HCT116 (cell line): ENCODE measurements at regions not wholly inside any gene's neighbourhood (a gene's known extent, or its start where the extent isn't known, plus 50 kb on each side); places are given as distances from the start of the nearest gene placed in this dataset.

ENCODE experiments used
- ATAC-seq: fragments of 200-7000 bp; cut with Tn5 transposase; 2 replicates; pipeline ENCODE4 v1.9.1; 2020; ENCODE audit warnings: mild to moderate bottlenecking, moderate library complexity
- BruUV-seq: library from RNA; stranded (reverse); fragments of 400-500 nt; replicated peaks from 2 replicates; lab custom pipeline; 2021; lab: Mats Ljungman, UMichigan
- CTCF ChIA-PET: fragments of 300-600 bp; sonication (Branson Sonifier 250); formaldehyde crosslinking; loops from one replicate; lab custom pipeline; 2021; ENCODE audit warnings: antibody characterized with exemption; lab: Charles Lee
- POLR2A ChIA-PET: fragments of 300-600, 350-600 bp; sonication (Branson Sonifier 250); formaldehyde crosslinking; loops from one replicate; lab custom pipeline; 2021; ENCODE audit warnings: antibody characterized with exemption; lab: Charles Lee
- RAD21 ChIA-PET, 2 experiments: fragments of 300-600 bp; sonication (Branson Sonifier 250); formaldehyde crosslinking; loops; one replicate each; lab custom pipeline; 2023; ENCODE audit warnings: low total read pairs in 2 of 2; ENCODE audit not compliant: uncharacterized antibody in 2 of 2, unreplicated experiment in 2 of 2, low non-redundant PET in 1 of 2; lab: Charles Lee
- DNase-seq: peaks from one replicate; pipeline ENCODE4 v3.0.0-alpha.2; 2010; ENCODE audit warnings: low read depth, low spot score
- H2AFZ ChIP-seq: fragments of 200-600 bp; shearing (Covaris generic), sonication (generic); 2 replicates; pipeline ENCODE4 v1.6.1; 2017; ENCODE audit warnings: low read depth, mixed run types, mixed read lengths, antibody characterized with exemption, low read length; ENCODE audit not compliant: poor library complexity, severe bottlenecking
- H3K27ac ChIP-seq: 2 replicates; pipeline ENCODE4 v1.5.1; 2012; ENCODE audit warnings: low read depth, low read length
- H3K27me3 ChIP-seq: fragments of 200-600 bp; sonication (generic); 2 replicates; pipeline ENCODE4 v1.6.1; 2016; ENCODE audit warnings: mixed run types, low read length, mixed read lengths; ENCODE audit not compliant: insufficient read depth
- H3K36me3 ChIP-seq, 2 experiments: fragments of 200-500 bp in 1 of 2; fragments of 200-600 bp in 1 of 2; sonication (Bioruptor generic) in 1 of 2; sonication (generic) in 1 of 2; 2 replicates each; pipeline versions ENCODE4 v1.5.1 to v1.6.1; 2014 to 2016; ENCODE audit warnings: low read length in 2 of 2, inconsistent platforms in 1 of 2, mixed read lengths in 1 of 2, mixed run types in 1 of 2; ENCODE audit not compliant: insufficient read depth in 2 of 2, control insufficient read depth in 1 of 2
- H3K4me1 ChIP-seq, 2 experiments: fragments of 200-600 bp in 1 of 2; sonication (generic) in 1 of 2; 2 replicates each; pipeline versions ENCODE4 v1.5.1 to v1.6.1; 2012 to 2017; ENCODE audit warnings: low read length in 2 of 2, inconsistent platforms in 1 of 2, mild to moderate bottlenecking in 1 of 2, mixed read lengths in 1 of 2, mixed run types in 1 of 2, moderate library complexity in 1 of 2; ENCODE audit not compliant: insufficient read depth in 2 of 2, control insufficient read depth in 1 of 2
- H3K4me2 ChIP-seq: fragments of 200-600 bp; sonication (generic); 2 replicates; pipeline ENCODE4 v1.6.1; 2017; ENCODE audit warnings: mixed run types, low read length, mixed read lengths
- H3K4me3 ChIP-seq, 2 experiments: fragments of 200-600 bp in 1 of 2; sonication (generic) in 1 of 2; replicated peaks in 1 of 2; 2 replicates each; pipeline ENCODE4 v1.5.1; 2011 to 2016; ENCODE audit warnings: low read length in 2 of 2, control low read depth in 1 of 2, low read depth in 1 of 2, mild to moderate bottlenecking in 1 of 2, mixed read lengths in 1 of 2, mixed run types in 1 of 2
- H3K79me2 ChIP-seq: fragments of 200-600 bp; sonication (generic); 2 replicates; pipeline ENCODE4 v1.6.1; 2017; ENCODE audit warnings: mild to moderate bottlenecking, mixed run types, low read length, moderate library complexity, mixed read lengths; ENCODE audit not compliant: insufficient read depth
- H3K9ac ChIP-seq: fragments of 200-600 bp; sonication (generic); 2 replicates; pipeline ENCODE4 v1.6.1; 2016; ENCODE audit warnings: low read length, mixed read lengths
- H3K9me2 ChIP-seq: fragments of 200-600 bp; sonication (generic), shearing (Covaris generic); 2 replicates; pipeline ENCODE4 v1.6.1; 2017; ENCODE audit warnings: mixed run types, mild to moderate bottlenecking, moderate library complexity; ENCODE audit not compliant: insufficient read depth
- H3K9me3 ChIP-seq, 2 experiments: fragments of 200-500 bp in 1 of 2; fragments of 200-600 bp in 1 of 2; sonication (Bioruptor generic) in 1 of 2; sonication (generic) in 1 of 2; 2 replicates each; pipeline ENCODE4 v1.6.1; 2014 to 2017; ENCODE audit warnings: low read length in 2 of 2, mixed read lengths in 2 of 2, inconsistent platforms in 1 of 2, low read depth in 1 of 2, mild to moderate bottlenecking in 1 of 2, mixed run types in 1 of 2, moderate library complexity in 1 of 2; ENCODE audit not compliant: control insufficient read depth in 1 of 2, insufficient read depth in 1 of 2
- H4K20me1 ChIP-seq: fragments of 200-600 bp; sonication (generic), shearing (Covaris generic); 2 replicates; pipeline ENCODE4 v1.6.1; 2017; ENCODE audit warnings: mixed run types, mild to moderate bottlenecking, moderate library complexity; ENCODE audit not compliant: insufficient read depth
- CEBPB ChIP-seq: IDR thresholded peaks from 2 replicates; pipeline ENCODE4 v1.6.1; 2012; ENCODE audit warnings: low read depth
- CTCF ChIP-seq, 3 experiments: fragments of 200-600 bp in 1 of 3; sonication (generic) in 1 of 3; IDR thresholded peaks in 2 of 3; conservative IDR thresholded peaks in 1 of 3; 2 replicates each; pipeline ENCODE4 v1.5.1; 2012 to 2017; ENCODE audit warnings: low read depth in 2 of 3, low read length in 2 of 3, antibody characterized with exemption in 1 of 3, borderline replicate concordance in 1 of 3, control low read depth in 1 of 3, mild to moderate bottlenecking in 1 of 3, mixed read lengths in 1 of 3, mixed run types in 1 of 3, moderate library complexity in 1 of 3; ENCODE audit not compliant: insufficient read depth in 1 of 3
- EGR1 ChIP-seq: IDR thresholded peaks from 2 replicates; pipeline ENCODE4 v1.6.1; 2012; ENCODE audit warnings: low read depth
- ELF1 ChIP-seq: IDR thresholded peaks from 2 replicates; pipeline ENCODE4 v1.6.1; 2012; ENCODE audit warnings: low read depth, borderline replicate concordance
- EZH2 ChIP-seq: fragments of 200-600 bp; sonication (generic); IDR thresholded peaks from 2 replicates; pipeline ENCODE4 v1.6.1; 2017; ENCODE audit warnings: antibody characterized with exemption, mixed run types
- FOSL1 ChIP-seq: IDR thresholded peaks from 2 replicates; pipeline ENCODE4 v1.6.1; 2012; ENCODE audit warnings: low read depth
- JUND ChIP-seq: IDR thresholded peaks from 2 replicates; pipeline ENCODE4 v1.6.1; 2012
- MAX ChIP-seq: IDR thresholded peaks from 2 replicates; pipeline ENCODE4 v1.6.1; 2012
- POLR2A ChIP-seq: IDR thresholded peaks from 2 replicates; pipeline ENCODE4 v1.7.0; 2011; ENCODE audit warnings: borderline replicate concordance; ENCODE audit not compliant: insufficient read depth, insufficient read length; ENCODE audit errors: extremely low read depth
- RAD21 ChIP-seq: IDR thresholded peaks from 2 replicates; pipeline ENCODE4 v1.6.1; 2012; ENCODE audit warnings: low read depth, mild to moderate bottlenecking
- SIN3A ChIP-seq: IDR thresholded peaks from 2 replicates; pipeline ENCODE4 v1.6.1; 2012; ENCODE audit warnings: low read depth
- SP1 ChIP-seq: IDR thresholded peaks from 2 replicates; pipeline ENCODE4 v1.6.1; 2012; ENCODE audit warnings: low read depth
- SRF ChIP-seq: IDR thresholded peaks from 2 replicates; pipeline ENCODE4 v1.6.1; 2012; ENCODE audit warnings: low read depth
- TCF7L2 ChIP-seq: IDR thresholded peaks from 2 replicates; pipeline ENCODE4 v1.7.0; 2011; ENCODE audit warnings: borderline replicate concordance, inconsistent platforms; ENCODE audit not compliant: insufficient read depth, insufficient read length; ENCODE audit errors: extremely low read depth
- ZBTB33 ChIP-seq: IDR thresholded peaks from 2 replicates; pipeline ENCODE4 v1.6.1; 2011; ENCODE audit warnings: mild to moderate bottlenecking, low read length, moderate library complexity; ENCODE audit not compliant: insufficient replicate concordance; ENCODE audit errors: extremely low read depth
- ZFX ChIP-seq: fragments of 450-650 bp; IDR thresholded peaks from 2 replicates; pipeline ENCODE4 v1.6.1; 2017
- intact Hi-C: fragments of 100-400 bp; cut with micrococcal nuclease; formaldehyde crosslinking; loops from 2 replicates; pipeline ENCODE4 v1.10.0; 2022

GRCh38 chr16:62755938-62756337 is 719.7 kb upstream of the CDH8 start:
- no peaks in the 10 kb centered on the region for H3K79me2 ChIP-seq
- TF ChIP-seq RAD21 (no peak), MAX (no peak), EGR1 (no peak), SRF (no peak), ZFX (no peak), TCF7L2 (no peak), ZBTB33 (no peak), SIN3A (no peak), EZH2 (no peak), FOSL1 (no peak), CEBPB (no peak), ELF1 (no peak), CTCF (IDR thresholded peaks at IDR 0.05 in 2 of 3, conservative IDR thresholded peaks at IDR 0.05 in 1 of 3; ENCODE audit: borderline replicate concordance in 1 of 3, insufficient read depth in 1 of 3, low read depth in 2 of 3, low read length in 2 of 3) (no peak), POLR2A (no peak), JUND (no peak), SP1 (no peak)
- TF ChIP-seq, all 23 proteins: peak for 0
- Histone ChIP-seq H3K9ac (no peak overlapping the region), H3K27me3 (no peaks in the 10 kb centered on the region), H3K36me3 (no peaks in the 10 kb centered on the region), H3K4me1 (no peaks in the 10 kb centered on the region), H3K27ac (no peak overlapping the region), H2AFZ (no peak overlapping the region), H3K9me3 (peaks cover 26 to 28% of the 10 kb centered on the region in 2 experiments; a peak in 3 of 4 replicates), H4K20me1 (no peaks in the 10 kb centered on the region), H3K4me3 (no peak overlapping the region), H3K9me2 (no peaks in the 10 kb centered on the region), H3K4me2 (no peak overlapping the region)
- CTCF ChIA-PET: no interaction called here
- ATAC-seq: no peak
- intact Hi-C loops: no loop called here
- no TSS peak for BruUV-seq
- POLR2A ChIA-PET: no interaction called here
- RAD21 ChIA-PET: no interaction called here
- DNase-seq: no peak
